HepG2 (cell line): ENCODE measurements at regions not wholly inside any gene's neighbourhood (a gene's known extent, or its start where the extent isn't known, plus 50 kb on each side); places are given as distances from the start of the nearest gene placed in this dataset.

Source experiments
- ATAC-seq: fragments of 200-7000 bp; cut with Tn5 transposase; 3 replicates; pipeline ENCODE4 v1.9.1; 2020; ENCODE audit warnings: mild to moderate bottlenecking, moderate library complexity
- BruUV-seq: library from RNA; stranded (reverse); fragments of 400-500 nt; replicated peaks from 2 replicates; lab custom pipeline; 2021; lab: Mats Ljungman, UMichigan
- CTCF ChIA-PET: fragments of 300-600 bp; formaldehyde crosslinking; extraction: SDS; loops from one replicate; lab custom pipeline; 2021; ENCODE audit warnings: low total read pairs, inconsistent platforms, low intra/inter-chr PET ratio; lab: Yijun Ruan, JAX
- POLR2A ChIA-PET: fragments of 350-600 bp; sonication (Branson Sonifier 250); formaldehyde crosslinking; loops from one replicate; lab custom pipeline; 2020; ENCODE audit warnings: antibody characterized with exemption, inconsistent platforms; lab: Yijun Ruan, JAX
- DNase-seq: peaks from one replicate; pipeline ENCODE4 v3.0.0-alpha.2; 2015; ENCODE audit warnings: low spot score
- FAIRE-seq: peaks from 3 replicates; lab custom pipeline; 2011; peaks lifted over from hg19 to GRCh38; lab: Jason Lieb, UNC
- H2AFZ ChIP-seq: one replicate; pipeline ENCODE4 v1.6.1; 2011; ENCODE audit warnings: low read length, inconsistent platforms
- H3K27ac ChIP-seq: fragments of 300-600 bp; 3 replicates; pipeline ENCODE4 v1.8.0; 2011; ENCODE audit warnings: mixed run types, mild to moderate bottlenecking, mixed read lengths, low read length, inconsistent platforms; ENCODE audit not compliant: insufficient read depth; ENCODE audit errors: extremely low read length
- H3K27me3 ChIP-seq, 2 experiments: fragments of 200-600 bp in 1 of 2; 2 replicates in 1 of 2; 3 replicates in 1 of 2; pipeline versions ENCODE4 v1.6.0 to v1.8.0; 2011; ENCODE audit warnings: low read length in 2 of 2, mild to moderate bottlenecking in 2 of 2, moderate library complexity in 2 of 2, inconsistent platforms in 1 of 2; ENCODE audit not compliant: insufficient read depth in 2 of 2, control insufficient read depth in 1 of 2
- H3K36me3 ChIP-seq, 2 experiments: fragments of 200-600 bp in 1 of 2; replicated peaks in 1 of 2; 2 replicates in 1 of 2; 3 replicates in 1 of 2; pipeline versions ENCODE4 v1.5.1 to v1.8.0; 2011; ENCODE audit warnings: low read length in 2 of 2, inconsistent platforms in 1 of 2; ENCODE audit not compliant: insufficient read depth in 2 of 2, control insufficient read depth in 1 of 2
- H3K4me1 ChIP-seq: 2 replicates; pipeline ENCODE4 v1.5.1; 2012; ENCODE audit warnings: low read length, inconsistent platforms; ENCODE audit not compliant: insufficient read depth
- H3K4me2 ChIP-seq: 2 replicates; pipeline ENCODE4 v1.6.0; 2011; ENCODE audit warnings: low read depth, low read length, inconsistent platforms
- H3K4me3 ChIP-seq, 3 experiments: fragments of 200-600 bp in 1 of 3; sonication (generic), shearing (Covaris generic) in 1 of 3; replicated peaks in 1 of 3; 2 replicates each; pipeline ENCODE4 v1.5.1; 2011 to 2016; ENCODE audit warnings: low read length in 3 of 3, inconsistent platforms in 2 of 3, low read depth in 2 of 3, mild to moderate bottlenecking in 2 of 3, control low read depth in 1 of 3, mixed read lengths in 1 of 3; ENCODE audit not compliant: insufficient read depth in 1 of 3
- H3K79me2 ChIP-seq: one replicate; pipeline ENCODE4 v1.6.1; 2011; ENCODE audit warnings: low read length, inconsistent platforms; ENCODE audit not compliant: insufficient read depth
- H3K9ac ChIP-seq: 2 replicates; pipeline ENCODE4 v1.6.0; 2011; ENCODE audit warnings: mild to moderate bottlenecking, low read depth, low read length, inconsistent platforms; ENCODE audit not compliant: insufficient read depth
- H3K9me3 ChIP-seq: 2 replicates; pipeline ENCODE4 v1.5.1; 2012; ENCODE audit warnings: mild to moderate bottlenecking, low read length
- H4K20me1 ChIP-seq: 2 replicates; pipeline ENCODE4 v1.6.0; 2011; ENCODE audit warnings: inconsistent platforms, mild to moderate bottlenecking, low read length, moderate library complexity; ENCODE audit not compliant: insufficient read depth
- AGO1 ChIP-seq: fragments of 200-400 bp; formaldehyde crosslinking; IDR thresholded peaks from 2 replicates; pipeline ENCODE4 v1.6.1; 2017; ENCODE audit warnings: mild to moderate bottlenecking, low read depth, low read length, moderate library complexity; ENCODE audit not compliant: poor library complexity, severe bottlenecking
- ATF6 ChIP-seq: sonication (generic); formaldehyde crosslinking; conservative IDR thresholded peaks from 2 replicates; pipeline ENCODE4 v1.4.0; 2020; ENCODE audit warnings: missing genetic modification reagents
- BORCS8-MEF2B ChIP-seq: sonication (generic); formaldehyde crosslinking; IDR thresholded peaks from 2 replicates; pipeline ENCODE4 v1.8.0; 2022; ENCODE audit warnings: mild to moderate bottlenecking, missing genetic modification reagents
- DR1 ChIP-seq: sonication (generic); formaldehyde crosslinking; IDR thresholded peaks from 2 replicates; pipeline ENCODE4 v1.8.0; 2021; ENCODE audit warnings: mild to moderate bottlenecking, missing genetic modification reagents, inconsistent platforms
- FIP1L1 ChIP-seq: fragments of 200-400 bp; formaldehyde crosslinking; IDR thresholded peaks from 2 replicates; pipeline ENCODE4 v1.6.1; 2018; ENCODE audit warnings: low read depth, mild to moderate bottlenecking, low read length, moderate library complexity, borderline replicate concordance; ENCODE audit not compliant: insufficient read depth
- MAFF ChIP-seq: IDR thresholded peaks from 2 replicates; pipeline ENCODE4 v1.6.1; 2011; ENCODE audit warnings: low read depth, low read length, improper control_type of control experiment
- MAFK ChIP-seq, 2 experiments: IDR thresholded peaks in 1 of 2; conservative IDR thresholded peaks in 1 of 2; 2 replicates each; pipeline ENCODE4 v1.6.1; 2011; ENCODE audit warnings: improper control_type of control experiment in 2 of 2, low read length in 2 of 2
- PCBP1 ChIP-seq: fragments of 200-400 bp; formaldehyde crosslinking; IDR thresholded peaks from 2 replicates; pipeline ENCODE4 v1.6.1; 2017; ENCODE audit warnings: mild to moderate bottlenecking, low read depth, low read length, borderline replicate concordance
- POGZ ChIP-seq: sonication (generic); formaldehyde crosslinking; IDR thresholded peaks from 2 replicates; pipeline ENCODE4 v1.4.0; 2020; ENCODE audit warnings: mild to moderate bottlenecking, missing genetic modification reagents
- STAT6 ChIP-seq: sonication (generic); formaldehyde crosslinking; IDR thresholded peaks from 2 replicates; pipeline ENCODE4 v1.4.0; 2020; ENCODE audit warnings: missing genetic modification reagents, mild to moderate bottlenecking, borderline replicate concordance
- TEAD2 ChIP-seq: sonication (generic); formaldehyde crosslinking; IDR thresholded peaks from 2 replicates; pipeline ENCODE4 v1.9.0; 2021; ENCODE audit warnings: missing genetic modification reagents
- ZNF484 ChIP-seq: sonication (generic); formaldehyde crosslinking; IDR thresholded peaks from 2 replicates; pipeline ENCODE4 v1.5.1; 2020; ENCODE audit warnings: mild to moderate bottlenecking, low read depth, missing genetic modification reagents, borderline replicate concordance
- ZNF567 ChIP-seq: sonication (generic); formaldehyde crosslinking; IDR thresholded peaks from 2 replicates; pipeline ENCODE4 v1.8.1; 2023; ENCODE audit warnings: mild to moderate bottlenecking, missing genetic modification reagents, borderline replicate concordance
- ZNF672 ChIP-seq: sonication (generic); formaldehyde crosslinking; IDR thresholded peaks from 2 replicates; pipeline ENCODE4 v1.8.1; 2022; ENCODE audit warnings: missing genetic modification reagents
- ZNF761 ChIP-seq: sonication (generic); formaldehyde crosslinking; conservative IDR thresholded peaks from 2 replicates; pipeline ENCODE4 v1.4.0; 2020; ENCODE audit warnings: mild to moderate bottlenecking, missing genetic modification reagents
- ZNF83 ChIP-seq: sonication (generic); formaldehyde crosslinking; IDR thresholded peaks from 2 replicates; pipeline ENCODE4 v1.4.0; 2020; ENCODE audit warnings: missing genetic modification reagents, mild to moderate bottlenecking, borderline replicate concordance
- ZSCAN20 ChIP-seq: sonication (generic); formaldehyde crosslinking; IDR thresholded peaks from 2 replicates; pipeline ENCODE4 v1.4.0; 2020; ENCODE audit warnings: missing genetic modification reagents, mild to moderate bottlenecking, borderline replicate concordance
- ZSCAN22 ChIP-seq: sonication (generic); formaldehyde crosslinking; IDR thresholded peaks from 2 replicates; pipeline ENCODE4 v1.4.0; 2020; ENCODE audit warnings: mild to moderate bottlenecking, missing genetic modification reagents
- WGBS: methylation state at CpG from one replicate; pipeline ENCODE4 v1.1.6; 2017; ENCODE audit warnings: low lambda C conversion rate; 5-methylcytosine and 5-hydroxymethylcytosine counted together
- in situ Hi-C: cut with HindIII; loops from 2 replicates; pipeline ENCODE4 v1.10.0; 2017; ENCODE audit warnings: low pct_unique_long_range_greater_than_20kb; ENCODE audit not compliant: extremely low pct_ligation_motif_present
- intact Hi-C: fragments of 100-400 bp; cut with micrococcal nuclease; formaldehyde crosslinking; loops from one replicate; pipeline ENCODE4 v1.10.0; 2022; ENCODE audit not compliant: unreplicated experiment
- TF ChIP-seq, protein P1 (sequence below): sonication (generic); formaldehyde crosslinking; IDR thresholded peaks from 2 replicates; pipeline ENCODE4 v1.8.0; 2022; ENCODE audit warnings: mild to moderate bottlenecking, missing genetic modification reagents; ENCODE audit not compliant: insufficient replicate concordance

DNA sequence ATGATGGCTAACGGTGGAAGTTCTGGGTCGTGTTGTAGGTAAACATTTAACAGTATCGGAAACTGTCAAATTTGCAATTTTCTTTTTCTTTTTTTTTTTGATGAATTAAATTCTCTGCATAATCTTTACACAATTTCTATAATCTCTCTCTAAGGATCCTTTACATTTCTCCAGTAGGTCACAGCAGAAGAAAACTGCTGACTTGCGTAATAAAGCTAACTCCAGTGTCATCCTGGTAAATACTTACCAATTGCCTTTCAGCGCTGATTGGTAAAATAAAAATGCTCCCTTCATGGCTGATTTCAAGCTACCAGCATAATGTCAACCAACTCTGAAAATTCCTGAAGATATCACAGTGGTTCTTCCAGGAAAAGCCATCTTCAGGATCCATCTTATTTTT is 510.5 kb upstream of the ATXN8OS start:
- H3K27me3 ChIP-seq = no peaks in the 10 kb centered on the region
- TF ChIP-seq ATF6 = no peak
- TF ChIP-seq PCBP1 = no peak
- no peak for TF ChIP-seq ZNF484 (CRISPR knock-in tag)
- TF ChIP-seq ZNF567 (CRISPR knock-in tag) = no peak
- TF ChIP-seq MAFF = peak; percentile 87
- TF ChIP-seq, protein P1, sequence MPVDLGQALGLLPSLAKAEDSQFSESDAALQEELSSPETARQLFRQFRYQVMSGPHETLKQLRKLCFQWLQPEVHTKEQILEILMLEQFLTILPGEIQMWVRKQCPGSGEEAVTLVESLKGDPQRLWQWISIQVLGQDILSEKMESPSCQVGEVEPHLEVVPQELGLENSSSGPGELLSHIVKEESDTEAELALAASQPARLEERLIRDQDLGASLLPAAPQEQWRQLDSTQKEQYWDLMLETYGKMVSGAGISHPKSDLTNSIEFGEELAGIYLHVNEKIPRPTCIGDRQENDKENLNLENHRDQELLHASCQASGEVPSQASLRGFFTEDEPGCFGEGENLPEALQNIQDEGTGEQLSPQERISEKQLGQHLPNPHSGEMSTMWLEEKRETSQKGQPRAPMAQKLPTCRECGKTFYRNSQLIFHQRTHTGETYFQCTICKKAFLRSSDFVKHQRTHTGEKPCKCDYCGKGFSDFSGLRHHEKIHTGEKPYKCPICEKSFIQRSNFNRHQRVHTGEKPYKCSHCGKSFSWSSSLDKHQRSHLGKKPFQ = no peak
- TF ChIP-seq DR1 (CRISPR knock-in tag) = no peak
- TF ChIP-seq AGO1 = no peak
- peak; percentile 79 to 89; a peak in 3 of 4 replicates for TF ChIP-seq MAFK (conservative IDR thresholded peaks at IDR 0.05 in 1 of 2, IDR thresholded peaks at IDR 0.05 in 1 of 2; ENCODE audit: low read length in 2 of 2)
- no peak for TF ChIP-seq ZNF83 (CRISPR knock-in tag)
- TF ChIP-seq ZSCAN20 = no peak
- no peak for TF ChIP-seq ZNF761 (CRISPR knock-in tag)
- no peak for TF ChIP-seq FIP1L1
- TF ChIP-seq TEAD2 (CRISPR knock-in tag) = no peak
- no peak for TF ChIP-seq POGZ (CRISPR knock-in tag)
- TF ChIP-seq STAT6 = no peak
- no peak for TF ChIP-seq ZNF672 (CRISPR knock-in tag)
- no peak for TF ChIP-seq ZSCAN22
- no peak for TF ChIP-seq BORCS8-MEF2B (CRISPR knock-in tag)

More for the DNA sequence above, 510.5 kb upstream of the ATXN8OS start:
- Histone ChIP-seq H3K4me3 (no peak overlapping the region), H3K4me2 (no peak overlapping the region), H3K79me2 (no peaks in the 10 kb centered on the region), H3K9me3 (no peaks in the 10 kb centered on the region), H4K20me1 (no peaks in the 10 kb centered on the region), H3K27ac (no peak overlapping the region), H3K9ac (no peak overlapping the region), H2AFZ (no peak overlapping the region), H3K36me3 (no peaks in the 10 kb centered on the region), H3K4me1 (no peaks in the 10 kb centered on the region)
- ChIA-PET CTCF (no interaction called here), POLR2A (no interaction called here)
- BruUV-seq = no TSS peak
- FAIRE-seq = no peak
- 58% methylated on average over 5 of the region's 5 CpGs for WGBS
- no peak for ATAC-seq
- DNase-seq = no peak
- in situ Hi-C loops (no loop called here), intact Hi-C loops (no loop called here)
